ENCODE measurements at regions not wholly inside any gene's neighbourhood (a gene's known extent, or its start where the extent isn't known, plus 50 kb on each side); places are given as distances from the start of the nearest gene placed in this dataset.

DNA sequence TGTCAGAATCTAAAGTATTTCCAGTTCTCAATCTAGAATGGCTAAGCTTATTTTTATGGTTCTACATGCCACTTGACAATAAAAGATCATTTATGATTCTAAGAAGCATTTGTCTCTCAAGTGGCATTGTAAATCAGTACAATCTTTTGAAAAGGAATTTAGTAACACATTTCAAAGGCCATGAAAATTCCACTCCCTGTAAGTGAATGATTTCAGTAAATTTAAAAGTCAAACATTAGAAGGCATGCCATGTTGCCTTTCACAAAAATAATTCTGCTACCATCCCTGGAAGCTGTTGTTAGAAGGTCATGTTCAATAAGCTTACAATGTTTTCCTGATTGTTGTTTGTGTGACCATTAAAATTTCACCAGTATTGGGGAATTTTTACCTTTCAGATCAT lies 142.9 kb downstream of the RPIA start:
- TF ChIP-seq, protein P1, sequence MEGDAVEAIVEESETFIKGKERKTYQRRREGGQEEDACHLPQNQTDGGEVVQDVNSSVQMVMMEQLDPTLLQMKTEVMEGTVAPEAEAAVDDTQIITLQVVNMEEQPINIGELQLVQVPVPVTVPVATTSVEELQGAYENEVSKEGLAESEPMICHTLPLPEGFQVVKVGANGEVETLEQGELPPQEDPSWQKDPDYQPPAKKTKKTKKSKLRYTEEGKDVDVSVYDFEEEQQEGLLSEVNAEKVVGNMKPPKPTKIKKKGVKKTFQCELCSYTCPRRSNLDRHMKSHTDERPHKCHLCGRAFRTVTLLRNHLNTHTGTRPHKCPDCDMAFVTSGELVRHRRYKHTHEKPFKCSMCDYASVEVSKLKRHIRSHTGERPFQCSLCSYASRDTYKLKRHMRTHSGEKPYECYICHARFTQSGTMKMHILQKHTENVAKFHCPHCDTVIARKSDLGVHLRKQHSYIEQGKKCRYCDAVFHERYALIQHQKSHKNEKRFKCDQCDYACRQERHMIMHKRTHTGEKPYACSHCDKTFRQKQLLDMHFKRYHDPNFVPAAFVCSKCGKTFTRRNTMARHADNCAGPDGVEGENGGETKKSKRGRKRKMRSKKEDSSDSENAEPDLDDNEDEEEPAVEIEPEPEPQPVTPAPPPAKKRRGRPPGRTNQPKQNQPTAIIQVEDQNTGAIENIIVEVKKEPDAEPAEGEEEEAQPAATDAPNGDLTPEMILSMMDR (IDR thresholded peaks at IDR 0.05; ENCODE audit: insufficient read depth, low read length): no peak
- TF ChIP-seq POLR2AphosphoS5 (IDR thresholded peaks at IDR 0.05; ENCODE audit: low read depth): no peak

Data from HL-60 (cell line).